ENCODE measurements at regions not wholly inside any gene's neighbourhood (a gene's known extent, or its start where the extent isn't known, plus 50 kb on each side); places are given as distances from the start of the nearest gene placed in this dataset.

- intact Hi-C loops (cut with DNase I) = no loop called here
These were observed 309.2 kb downstream of the NR4A2 start for GRCh38 chr2:156023229-156023869.

GRCh38 chr2:156021146-156022040 lies 311.1 kb downstream of the NR4A2 start:
- intact Hi-C loops (cut with DNase I) = no loop called here
- no peak for DNase-seq

More at GRCh38 chr2:156023229-156023869, 309.2 kb downstream of the NR4A2 start:
- no peak for DNase-seq

GRCh38 chr2:156019341-156019740 lies 313.2 kb downstream of the NR4A2 start:
- no peak for DNase-seq
- intact Hi-C loops (cut with DNase I) = no loop called here

GRCh38 chr2:156017341-156017885 lies 315.1 kb downstream of the NR4A2 start:
- DNase-seq = no peak
- intact Hi-C loops (cut with DNase I) = no loop called here

GRCh38 chr2:156009293-156009692 lies 323.2 kb downstream of the NR4A2 start:
- DNase-seq = no peak
- intact Hi-C loops (cut with DNase I) = no loop called here

- intact Hi-C loops (cut with DNase I) = no loop called here
- no peak for DNase-seq
These were observed 325.6 kb downstream of the NR4A2 start for GRCh38 chr2:156006721-156007618.

GRCh38 chr2:156005999-156006712 lies 326.4 kb downstream of the NR4A2 start:
- intact Hi-C loops (cut with DNase I) = no loop called here
- no peak for DNase-seq

GRCh38 chr2:156005531-156005930 lies 327.0 kb downstream of the NR4A2 start:
- DNase-seq = no peak

GRCh38 chr2:156004459-156004858 lies 328.1 kb downstream of the NR4A2 start:
- intact Hi-C loops (cut with DNase I) = no loop called here
- no peak for DNase-seq

More at GRCh38 chr2:156005531-156005930, 327.0 kb downstream of the NR4A2 start:
- intact Hi-C loops (cut with DNase I) = no loop called here

GRCh38 chr2:156003780-156004179 lies 328.7 kb downstream of the NR4A2 start:
- no peak for DNase-seq
- intact Hi-C loops (cut with DNase I) = no loop called here

GRCh38 chr2:156001851-156002250 lies 330.7 kb downstream of the NR4A2 start:
- no peak for DNase-seq
- intact Hi-C loops (cut with DNase I) = no loop called here

GRCh38 chr2:155997538-155997937 lies 335.0 kb downstream of the NR4A2 start:
- intact Hi-C loops (cut with DNase I) = no loop called here
- no peak for DNase-seq

GRCh38 chr2:155994315-155994714 lies 338.2 kb downstream of the NR4A2 start:
- no peak for DNase-seq
- intact Hi-C loops (cut with DNase I) = no loop called here

GRCh38 chr2:155983845-155984244 lies 348.7 kb downstream of the NR4A2 start:
- DNase-seq = no peak
- intact Hi-C loops (cut with DNase I) = no loop called here

- DNase-seq = no peak
- intact Hi-C loops (cut with DNase I) = no loop called here
These were observed 350.4 kb downstream of the NR4A2 start for GRCh38 chr2:155982135-155982534.

GRCh38 chr2:155980941-155981560 lies 351.5 kb downstream of the NR4A2 start:
- no peak for DNase-seq
- intact Hi-C loops (cut with DNase I) = no loop called here

- intact Hi-C loops (cut with DNase I) = no loop called here
- DNase-seq = no peak
These were observed 356.8 kb downstream of the NR4A2 start for GRCh38 chr2:155975734-155976133.

GRCh38 chr2:155972916-155973315 lies 359.6 kb downstream of the NR4A2 start:
- intact Hi-C loops (cut with DNase I) = no loop called here
- DNase-seq = no peak

Measured in head of caudate nucleus (tissue), 42 donors.